ENCODE measurements at regions not wholly inside any gene's neighbourhood (a gene's known extent, or its start where the extent isn't known, plus 50 kb on each side); places are given as distances from the start of the nearest gene placed in this dataset.

- TF ChIP-seq POLR2A (IDR thresholded peaks at IDR 0.05) = no peak
- TF ChIP-seq, protein P1, sequence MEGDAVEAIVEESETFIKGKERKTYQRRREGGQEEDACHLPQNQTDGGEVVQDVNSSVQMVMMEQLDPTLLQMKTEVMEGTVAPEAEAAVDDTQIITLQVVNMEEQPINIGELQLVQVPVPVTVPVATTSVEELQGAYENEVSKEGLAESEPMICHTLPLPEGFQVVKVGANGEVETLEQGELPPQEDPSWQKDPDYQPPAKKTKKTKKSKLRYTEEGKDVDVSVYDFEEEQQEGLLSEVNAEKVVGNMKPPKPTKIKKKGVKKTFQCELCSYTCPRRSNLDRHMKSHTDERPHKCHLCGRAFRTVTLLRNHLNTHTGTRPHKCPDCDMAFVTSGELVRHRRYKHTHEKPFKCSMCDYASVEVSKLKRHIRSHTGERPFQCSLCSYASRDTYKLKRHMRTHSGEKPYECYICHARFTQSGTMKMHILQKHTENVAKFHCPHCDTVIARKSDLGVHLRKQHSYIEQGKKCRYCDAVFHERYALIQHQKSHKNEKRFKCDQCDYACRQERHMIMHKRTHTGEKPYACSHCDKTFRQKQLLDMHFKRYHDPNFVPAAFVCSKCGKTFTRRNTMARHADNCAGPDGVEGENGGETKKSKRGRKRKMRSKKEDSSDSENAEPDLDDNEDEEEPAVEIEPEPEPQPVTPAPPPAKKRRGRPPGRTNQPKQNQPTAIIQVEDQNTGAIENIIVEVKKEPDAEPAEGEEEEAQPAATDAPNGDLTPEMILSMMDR (IDR thresholded peaks at IDR 0.05) = no peak
These were observed 176.2 kb upstream of the CHRM2 start for GRCh38 chr7:136692221-136692620.

All from upper lobe of left lung (tissue), 4 donors.